IgD-negative memory B cell (primary cell): ENCODE measurements at regions not wholly inside any gene's neighbourhood (a gene's known extent, or its start where the extent isn't known, plus 50 kb on each side); places are given as distances from the start of the nearest gene placed in this dataset.

Experiments used
- H3K27ac Mint-ChIP-seq, 3 donors: one replicate each; pipeline ENCODE4 v1.8.0; 2020 to 2022; ENCODE audit warnings: mild to moderate bottlenecking in 3 of 3, mixed read lengths in 3 of 3, moderate library complexity in 1 of 3
- H3K27me3 Mint-ChIP-seq: one replicate; pipeline ENCODE4 v1.8.0; 2021; ENCODE audit warnings: mixed read lengths
- H3K36me3 Mint-ChIP-seq: one replicate; pipeline ENCODE4 v1.8.0; 2020; ENCODE audit warnings: mild to moderate bottlenecking, mixed read lengths
- H3K4me1 Mint-ChIP-seq, 3 donors: one replicate each; pipeline ENCODE4 v1.8.0; 2020 to 2022; ENCODE audit warnings: mixed read lengths in 3 of 3, mild to moderate bottlenecking in 1 of 3
- H3K4me3 Mint-ChIP-seq, 4 donors: one replicate each; pipeline ENCODE4 v1.8.0; 2020 to 2022; ENCODE audit warnings: mild to moderate bottlenecking in 4 of 4, mixed read lengths in 4 of 4, moderate library complexity in 3 of 4
- H3K9me3 Mint-ChIP-seq, 3 donors: one replicate each; pipeline ENCODE4 v1.8.0; 2020 to 2021; ENCODE audit warnings: mixed read lengths in 3 of 3, mild to moderate bottlenecking in 1 of 3

GRCh38 chr15:101124731-101125451 is 127.0 kb downstream of the CHSY1 start:
- Mint-ChIP-seq H3K4me3 (peak overlapping the region in 2 of 4 donors; percentile 5 to 8), H3K9me3 (no peaks in the 10 kb centered on the region), H3K27ac (peak overlapping the region in 2 of 3 donors; percentile 28 to 36), H3K36me3 (peaks cover 2% of the 10 kb centered on the region), H3K27me3 (peaks cover 2% of the 10 kb centered on the region), H3K4me1 (peaks cover 53 to 57% (median 56%) of the 10 kb centered on the region in 3 donors)

GRCh38 chr15:101123222-101123910 is 128.5 kb downstream of the CHSY1 start:
- Mint-ChIP-seq H3K4me3 (no peak overlapping the region), H3K9me3 (no peaks in the 10 kb centered on the region), H3K4me1 (peaks cover 43 to 49% (median 43%) of the 10 kb centered on the region in 3 donors), H3K36me3 (peaks cover under 1% of the 10 kb centered on the region), H3K27me3 (peaks cover 2% of the 10 kb centered on the region), H3K27ac (peak overlapping the region in 1 of 3 donors; percentile 87)

GRCh38 chr15:101122806-101123205 is 129.0 kb downstream of the CHSY1 start:
- Mint-ChIP-seq H3K4me1 (peaks cover 37 to 46% (median 38%) of the 10 kb centered on the region in 3 donors), H3K27me3 (peaks cover 2% of the 10 kb centered on the region), H3K4me3 (no peak overlapping the region), H3K36me3 (no peaks in the 10 kb centered on the region), H3K9me3 (no peaks in the 10 kb centered on the region), H3K27ac (no peak overlapping the region)

GRCh38 chr15:101122266-101122665 is 129.6 kb downstream of the CHSY1 start:
- Mint-ChIP-seq H3K4me1 (peaks cover 32 to 41% (median 32%) of the 10 kb centered on the region in 3 donors), H3K4me3 (peak overlapping the region in 3 of 4 donors; percentile 43 to 49 (median 44)), H3K27ac (no peak overlapping the region), H3K36me3 (no peaks in the 10 kb centered on the region), H3K27me3 (peaks cover 2% of the 10 kb centered on the region), H3K9me3 (no peaks in the 10 kb centered on the region)

GRCh38 chr15:101121511-101122090 is 130.2 kb downstream of the CHSY1 start:
- H3K36me3 Mint-ChIP-seq = no peaks in the 10 kb centered on the region
- H3K4me1 Mint-ChIP-seq = peaks cover 26 to 34% (median 27%) of the 10 kb centered on the region in 3 donors
- no peaks in the 10 kb centered on the region for H3K9me3 Mint-ChIP-seq
- peaks cover 3% of the 10 kb centered on the region for H3K27me3 Mint-ChIP-seq
- H3K4me3 Mint-ChIP-seq = peak overlapping the region in 3 of 4 donors; percentile 43 to 70 (median 66)
- H3K27ac Mint-ChIP-seq = no peak overlapping the region

GRCh38 chr15:101120987-101121386 is 130.9 kb downstream of the CHSY1 start:
- Mint-ChIP-seq H3K4me3 (peak overlapping the region in 1 of 4 donors; percentile 70), H3K27me3 (peaks cover 6% of the 10 kb centered on the region), H3K36me3 (no peaks in the 10 kb centered on the region), H3K27ac (no peak overlapping the region), H3K4me1 (peaks cover 20 to 28% (median 22%) of the 10 kb centered on the region in 3 donors), H3K9me3 (no peaks in the 10 kb centered on the region)

GRCh38 chr15:101120473-101120872 is 131.4 kb downstream of the CHSY1 start:
- Mint-ChIP-seq H3K27ac (no peak overlapping the region), H3K36me3 (no peaks in the 10 kb centered on the region), H3K4me1 (peaks cover 19 to 26% (median 19%) of the 10 kb centered on the region in 3 donors), H3K27me3 (peaks cover 6% of the 10 kb centered on the region), H3K4me3 (peak overlapping the region in 1 of 4 donors; percentile 70), H3K9me3 (no peaks in the 10 kb centered on the region)
